Neural crest cell (in vitro differentiated cells): ENCODE measurements at regions not wholly inside any gene's neighbourhood (a gene's known extent, or its start where the extent isn't known, plus 50 kb on each side); places are given as distances from the start of the nearest gene placed in this dataset.
"Not testable (repeated sequence)": the region's sequence is repeated elsewhere in the genome, so short reads cannot be mapped to it uniquely, and the experiment has no call there.

Source experiments
- DNase-seq: peaks from one replicate; pipeline ENCODE4 v3.0.0; 2021; ENCODE audit warnings: low read depth, mixed read lengths, low spot score
- H3K27ac Mint-ChIP-seq: one replicate; pipeline ENCODE4 v1.8.0; 2021; ENCODE audit warnings: mild to moderate bottlenecking, mixed read lengths; ENCODE audit not compliant: unreplicated experiment
- H3K27me3 Mint-ChIP-seq: 2 replicates; pipeline ENCODE4 v1.8.0; 2021; ENCODE audit warnings: low read depth, mild to moderate bottlenecking, mixed read lengths
- H3K36me3 Mint-ChIP-seq: 2 replicates; pipeline ENCODE4 v1.8.0; 2021; ENCODE audit warnings: low read depth, mild to moderate bottlenecking, mixed read lengths
- H3K4me1 Mint-ChIP-seq: 2 replicates; pipeline ENCODE4 v1.8.0; 2021; ENCODE audit warnings: mixed read lengths
- H3K4me3 Mint-ChIP-seq: one replicate; pipeline ENCODE4 v1.8.0; 2021; ENCODE audit warnings: mild to moderate bottlenecking, mixed read lengths
- H3K9me3 Mint-ChIP-seq: 2 replicates; pipeline ENCODE4 v1.8.0; 2021; ENCODE audit warnings: mixed read lengths
- TF ChIP-seq, protein P1 (sequence below): fragments of 200-600 bp; sonication (generic); conservative IDR thresholded peaks from 2 replicates; pipeline ENCODE4 v1.5.0; 2021; ENCODE audit warnings: antibody characterized with exemption, mild to moderate bottlenecking

DNA sequence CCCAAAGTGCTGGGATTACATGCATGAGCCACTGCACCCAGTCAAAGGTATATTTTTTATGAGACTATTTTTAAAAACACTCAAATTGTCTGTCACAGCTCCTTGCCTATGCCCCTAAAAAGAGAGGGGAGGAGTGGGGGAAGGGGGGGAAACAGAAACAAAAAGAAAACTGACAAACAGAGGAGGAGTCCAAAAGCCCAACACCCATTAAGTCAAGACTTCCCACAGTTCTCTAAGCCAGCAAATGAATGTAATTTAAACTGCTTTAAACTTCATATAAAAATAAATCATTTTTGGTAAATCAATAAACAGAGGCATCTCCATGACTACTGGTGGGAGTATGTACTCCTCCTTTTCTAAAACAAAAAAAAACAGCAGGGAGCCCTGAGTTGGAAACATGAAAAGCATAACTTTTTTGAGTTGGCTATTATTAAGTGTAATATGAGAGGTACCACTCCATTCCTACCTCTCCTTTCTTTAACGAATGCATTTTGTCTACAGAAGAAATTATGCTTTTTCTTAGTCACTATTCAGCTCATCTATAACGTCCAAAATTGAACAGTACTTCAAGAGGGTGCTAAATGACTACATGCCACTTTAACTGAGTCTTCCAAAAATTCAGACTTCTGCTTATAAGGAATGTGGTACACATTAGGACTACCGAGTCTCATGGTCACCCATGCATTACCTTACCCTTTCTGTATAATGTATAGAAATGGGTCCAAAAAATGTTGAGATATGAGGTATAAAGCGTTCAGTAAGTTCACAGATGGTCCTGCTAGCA is 119.0 kb upstream of the PRSS16 start:
- H3K9me3 Mint-ChIP-seq = peaks cover 2% of the 10 kb centered on the region
- H3K27ac Mint-ChIP-seq = no peak overlapping the region
- DNase-seq = no peak
- peak overlapping the region; percentile 40 for H3K4me3 Mint-ChIP-seq
- TF ChIP-seq, protein P1, sequence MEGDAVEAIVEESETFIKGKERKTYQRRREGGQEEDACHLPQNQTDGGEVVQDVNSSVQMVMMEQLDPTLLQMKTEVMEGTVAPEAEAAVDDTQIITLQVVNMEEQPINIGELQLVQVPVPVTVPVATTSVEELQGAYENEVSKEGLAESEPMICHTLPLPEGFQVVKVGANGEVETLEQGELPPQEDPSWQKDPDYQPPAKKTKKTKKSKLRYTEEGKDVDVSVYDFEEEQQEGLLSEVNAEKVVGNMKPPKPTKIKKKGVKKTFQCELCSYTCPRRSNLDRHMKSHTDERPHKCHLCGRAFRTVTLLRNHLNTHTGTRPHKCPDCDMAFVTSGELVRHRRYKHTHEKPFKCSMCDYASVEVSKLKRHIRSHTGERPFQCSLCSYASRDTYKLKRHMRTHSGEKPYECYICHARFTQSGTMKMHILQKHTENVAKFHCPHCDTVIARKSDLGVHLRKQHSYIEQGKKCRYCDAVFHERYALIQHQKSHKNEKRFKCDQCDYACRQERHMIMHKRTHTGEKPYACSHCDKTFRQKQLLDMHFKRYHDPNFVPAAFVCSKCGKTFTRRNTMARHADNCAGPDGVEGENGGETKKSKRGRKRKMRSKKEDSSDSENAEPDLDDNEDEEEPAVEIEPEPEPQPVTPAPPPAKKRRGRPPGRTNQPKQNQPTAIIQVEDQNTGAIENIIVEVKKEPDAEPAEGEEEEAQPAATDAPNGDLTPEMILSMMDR = no peak
- peaks cover 2% of the 10 kb centered on the region for H3K27me3 Mint-ChIP-seq
- H3K36me3 Mint-ChIP-seq = no peaks in the 10 kb centered on the region
- H3K4me1 Mint-ChIP-seq = peaks cover 21% of the 10 kb centered on the region

DNA sequence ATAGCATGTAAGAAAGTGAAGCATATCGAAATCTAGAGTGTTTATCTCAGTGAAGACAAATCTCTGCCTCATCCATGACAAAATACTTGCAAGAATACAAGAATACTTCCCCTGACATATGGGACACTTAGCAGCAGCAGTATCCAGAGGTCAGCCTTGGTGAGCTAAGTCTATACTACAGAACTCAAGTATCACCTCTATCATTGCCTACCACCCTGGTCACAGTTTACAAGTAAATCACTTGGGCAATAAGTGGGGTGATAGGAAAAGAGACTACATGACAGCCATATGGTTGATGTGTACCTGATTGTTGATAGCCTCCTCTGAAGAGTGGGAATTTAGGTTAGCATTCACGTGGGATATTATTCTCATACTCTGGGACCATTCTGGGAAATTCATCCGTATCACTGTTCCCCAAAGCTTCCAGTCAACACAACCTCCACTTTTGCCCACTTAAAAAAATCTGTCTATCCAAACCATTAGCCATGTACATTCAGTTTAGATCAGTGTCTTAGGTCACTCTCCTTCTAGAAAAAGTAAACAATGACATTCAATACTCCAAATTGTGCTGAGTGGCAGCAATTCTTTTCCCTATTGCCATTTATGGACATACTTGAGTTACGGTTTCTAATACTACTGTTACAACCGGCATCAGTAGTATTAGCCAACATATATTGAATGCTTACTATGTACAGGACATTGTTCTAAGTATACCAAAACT is 118.2 kb upstream of the PRSS16 start:
- peaks cover 2% of the 10 kb centered on the region for H3K9me3 Mint-ChIP-seq
- H3K27ac Mint-ChIP-seq = no peak overlapping the region
- no peaks in the 10 kb centered on the region for H3K36me3 Mint-ChIP-seq
- no peak for DNase-seq
- H3K27me3 Mint-ChIP-seq = peaks cover 6% of the 10 kb centered on the region
- TF ChIP-seq, protein P1 = no peak
- H3K4me3 Mint-ChIP-seq = peak overlapping the region; percentile 40
- H3K4me1 Mint-ChIP-seq = peaks cover 28% of the 10 kb centered on the region

DNA sequence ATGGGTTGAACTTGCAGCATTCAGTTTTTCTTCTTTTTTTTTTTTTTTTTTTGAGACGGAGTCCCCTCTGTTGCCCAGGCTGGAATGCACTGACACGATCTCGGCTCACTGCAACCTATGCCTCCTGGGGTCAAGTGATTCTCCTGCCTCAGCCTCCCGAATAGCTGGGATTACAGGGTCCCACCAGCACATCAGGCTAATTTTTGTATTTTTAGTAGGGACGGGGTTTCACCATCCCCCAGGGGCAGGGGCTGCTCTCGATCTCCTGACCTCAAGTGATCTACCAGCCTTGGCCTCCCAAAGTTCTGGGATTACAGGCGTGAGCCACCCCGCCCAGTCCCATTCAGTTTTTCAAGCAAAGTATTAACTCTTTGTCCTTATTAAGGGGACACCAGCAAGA is 117.6 kb upstream of the PRSS16 start:
- no peak for DNase-seq
- Mint-ChIP-seq H3K27ac (no peak overlapping the region), H3K36me3 (no peaks in the 10 kb centered on the region), H3K27me3 (peaks cover 6% of the 10 kb centered on the region), H3K4me1 (peaks cover 33% of the 10 kb centered on the region), H3K9me3 (peaks cover 2% of the 10 kb centered on the region), H3K4me3 (no peak overlapping the region)
- TF ChIP-seq, protein P1 = no peak

DNA sequence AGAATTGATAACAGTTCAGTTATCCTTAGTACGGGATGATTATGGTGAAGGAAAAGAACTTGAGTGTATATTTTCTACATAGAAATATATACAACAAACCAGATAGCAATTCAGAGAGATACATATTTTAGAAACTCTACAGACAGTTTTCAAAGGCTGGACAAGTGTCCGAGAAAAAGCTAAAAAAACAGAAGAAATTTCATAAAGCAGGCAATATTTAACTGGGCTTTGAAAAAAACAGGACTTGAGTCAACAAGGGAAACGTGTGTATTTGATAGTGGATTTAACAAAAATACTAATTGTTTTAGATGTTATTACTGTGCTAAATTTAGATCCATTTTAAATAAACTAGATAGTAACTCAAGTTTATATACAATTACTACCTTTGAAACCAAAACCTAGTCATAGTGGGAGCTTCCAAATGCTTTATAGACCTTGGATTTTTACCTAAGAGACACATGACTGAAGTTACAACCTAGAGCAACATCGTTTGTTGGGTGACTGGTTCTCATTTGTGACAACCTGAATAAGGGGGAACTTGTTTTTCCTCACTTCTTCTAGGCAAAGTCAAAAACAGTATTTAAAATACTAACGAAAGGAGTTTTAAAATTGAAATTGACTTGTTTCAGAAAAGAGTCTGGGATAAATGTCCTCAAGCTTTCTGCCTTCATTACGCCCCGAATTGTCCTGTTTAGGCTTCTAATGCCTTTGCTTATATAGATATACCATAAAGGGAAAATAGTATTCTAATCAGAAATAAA is 116.7 kb upstream of the PRSS16 start:
- no peak for DNase-seq
- peaks cover 2% of the 10 kb centered on the region for H3K9me3 Mint-ChIP-seq
- TF ChIP-seq, protein P1 = no peak
- peaks cover 6% of the 10 kb centered on the region for H3K27me3 Mint-ChIP-seq
- H3K36me3 Mint-ChIP-seq = no peaks in the 10 kb centered on the region
- no peak overlapping the region for H3K4me3 Mint-ChIP-seq
- H3K27ac Mint-ChIP-seq = no peak overlapping the region
- H3K4me1 Mint-ChIP-seq = peaks cover 33% of the 10 kb centered on the region

DNA sequence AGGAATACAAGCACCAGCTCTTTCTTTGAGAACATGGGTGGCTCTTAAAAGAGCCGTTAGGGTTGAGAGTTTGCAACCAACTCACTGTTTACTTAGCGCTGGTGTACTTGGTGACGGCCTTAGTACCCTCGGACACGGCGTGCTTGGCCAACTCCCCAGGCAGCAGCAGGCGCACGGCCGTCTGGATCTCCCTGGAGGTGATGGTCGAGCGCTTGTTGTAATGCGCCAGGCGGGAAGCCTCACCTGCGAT is 115.3 kb upstream of the PRSS16 start:
- not testable (repeated sequence) for H3K4me3 Mint-ChIP-seq, H3K27me3 Mint-ChIP-seq, H3K9me3 Mint-ChIP-seq, H3K27ac Mint-ChIP-seq, DNase-seq, H3K36me3 Mint-ChIP-seq
- H3K4me1 Mint-ChIP-seq = peaks cover 25% of the 10 kb centered on the region
